Activated CD8-positive, alpha-beta memory T cell treated with anti-CD3 and anti-CD28 coated beads, Interleukin-2, amount 50 U/mL, for 1 hour (primary cell): ENCODE measurements at regions not wholly inside any gene's neighbourhood (a gene's known extent, or its start where the extent isn't known, plus 50 kb on each side); places are given as distances from the start of the nearest gene placed in this dataset.
"Not testable (repeated sequence)": the region's sequence is repeated elsewhere in the genome, so short reads cannot be mapped to it uniquely, and the experiment has no call there.

ENCODE experiments used
- DNase-seq: peaks from one replicate; pipeline ENCODE4 v3.0.0-alpha.2; 2020; ENCODE audit errors: extremely low read depth

GRCh38 chrX:8105531-8105930, 65.5 kb downstream of the VCX2 start:
- no peak for DNase-seq

- no peak for DNase-seq
Measured at GRCh38 chrX:8103655-8104054, 67.4 kb downstream of the VCX2 start.

GRCh38 chrX:8091510-8091909, 79.6 kb downstream of the VCX2 start:
- no peak for DNase-seq

- DNase-seq: no peak
Measured at GRCh38 chrX:8090906-8091305, 80.2 kb downstream of the VCX2 start.

GRCh38 chrX:8090482-8090881, 80.6 kb downstream of the VCX2 start:
- no peak for DNase-seq

- no peak for DNase-seq
Measured at GRCh38 chrX:8089141-8089540, 81.9 kb downstream of the VCX2 start.

- DNase-seq: no peak
Measured at GRCh38 chrX:8084006-8084405, 87.1 kb downstream of the VCX2 start.

GRCh38 chrX:8083286-8083685, 87.8 kb downstream of the VCX2 start:
- no peak for DNase-seq

GRCh38 chrX:8075636-8076035, 95.4 kb downstream of the VCX2 start:
- DNase-seq: no peak

GRCh38 chrX:8067754-8068462, 103.2 kb downstream of the VCX2 start:
- DNase-seq: no peak

- DNase-seq: no peak
Measured at GRCh38 chrX:8052909-8053308, 118.2 kb downstream of the VCX2 start.

GRCh38 chrX:8049827-8050226, 121.2 kb downstream of the VCX2 start:
- DNase-seq: no peak

- no peak for DNase-seq
Measured at GRCh38 chrX:8048466-8048865, 121.3 kb upstream of the PNPLA4 start.

GRCh38 chrX:8044947-8045346, 117.7 kb upstream of the PNPLA4 start:
- DNase-seq: no peak

- no peak for DNase-seq
Measured at GRCh38 chrX:8043546-8043945, 116.3 kb upstream of the PNPLA4 start.

GRCh38 chrX:8043121-8043520, 115.9 kb upstream of the PNPLA4 start:
- DNase-seq: no peak

- DNase-seq: no peak
Measured at GRCh38 chrX:8042304-8042703, 115.1 kb upstream of the PNPLA4 start.

GRCh38 chrX:8039711-8040110, 112.5 kb upstream of the PNPLA4 start:
- DNase-seq: not testable (repeated sequence)

GRCh38 chrX:8037593-8038348, 110.6 kb upstream of the PNPLA4 start:
- no peak for DNase-seq

- DNase-seq: no peak
Measured at GRCh38 chrX:8036914-8037313, 109.7 kb upstream of the PNPLA4 start.

GRCh38 chrX:8034058-8034457, 106.8 kb upstream of the PNPLA4 start:
- no peak for DNase-seq

- DNase-seq: no peak
Measured at GRCh38 chrX:8033175-8033574, 106.0 kb upstream of the PNPLA4 start.

GRCh38 chrX:8030361-8030760, 103.1 kb upstream of the PNPLA4 start:
- DNase-seq: no peak
